Osteocyte (in vitro differentiated cells): ENCODE measurements at regions not wholly inside any gene's neighbourhood (a gene's known extent, or its start where the extent isn't known, plus 50 kb on each side); places are given as distances from the start of the nearest gene placed in this dataset.

ENCODE experiments used
- DNase-seq: peaks from one replicate; pipeline ENCODE4 v3.0.0; 2021; ENCODE audit warnings: mixed read lengths; ENCODE audit not compliant: unreplicated experiment; ENCODE audit errors: extremely low spot score
- H3K27ac Mint-ChIP-seq: one replicate; pipeline ENCODE4 v1.8.0; 2021; ENCODE audit warnings: mild to moderate bottlenecking, mixed read lengths; ENCODE audit not compliant: unreplicated experiment
- H3K27me3 Mint-ChIP-seq: one replicate; pipeline ENCODE4 v1.8.0; 2021; ENCODE audit warnings: mixed read lengths; ENCODE audit not compliant: unreplicated experiment
- H3K36me3 Mint-ChIP-seq: one replicate; pipeline ENCODE4 v1.8.0; 2021; ENCODE audit warnings: mixed read lengths; ENCODE audit not compliant: unreplicated experiment
- H3K4me1 Mint-ChIP-seq: one replicate; pipeline ENCODE4 v1.8.0; 2021; ENCODE audit warnings: mixed read lengths; ENCODE audit not compliant: unreplicated experiment
- H3K4me3 Mint-ChIP-seq: one replicate; pipeline ENCODE4 v1.8.0; 2021; ENCODE audit warnings: mild to moderate bottlenecking, moderate library complexity, mixed read lengths; ENCODE audit not compliant: unreplicated experiment
- H3K9me3 Mint-ChIP-seq: one replicate; pipeline ENCODE4 v1.8.0; 2021; ENCODE audit warnings: mixed read lengths; ENCODE audit not compliant: unreplicated experiment
- CTCF ChIP-seq: fragments of 200-600 bp; sonication (generic); IDR thresholded peaks from 2 replicates; pipeline ENCODE4 v1.5.0; 2021; ENCODE audit warnings: antibody characterized with exemption, mild to moderate bottlenecking, moderate library complexity

GRCh38 chr19:28968721-28969120 lies 244.2 kb downstream of the UQCRFS1 start:
- H3K4me1 Mint-ChIP-seq = peaks cover 45% of the 10 kb centered on the region
- H3K36me3 Mint-ChIP-seq = no peaks in the 10 kb centered on the region
- no peak overlapping the region for H3K27ac Mint-ChIP-seq
- no peaks in the 10 kb centered on the region for H3K27me3 Mint-ChIP-seq
- H3K9me3 Mint-ChIP-seq = no peaks in the 10 kb centered on the region
- H3K4me3 Mint-ChIP-seq = no peak overlapping the region
- DNase-seq = no peak
- no peak for TF ChIP-seq CTCF

GRCh38 chr19:28966737-28967399 lies 246.1 kb downstream of the UQCRFS1 start:
- no peak overlapping the region for H3K27ac Mint-ChIP-seq
- H3K27me3 Mint-ChIP-seq = no peaks in the 10 kb centered on the region
- H3K36me3 Mint-ChIP-seq = no peaks in the 10 kb centered on the region
- no peak for DNase-seq
- peaks cover 52% of the 10 kb centered on the region for H3K4me1 Mint-ChIP-seq
- TF ChIP-seq CTCF = no peak
- no peaks in the 10 kb centered on the region for H3K9me3 Mint-ChIP-seq
- no peak overlapping the region for H3K4me3 Mint-ChIP-seq

DNA sequence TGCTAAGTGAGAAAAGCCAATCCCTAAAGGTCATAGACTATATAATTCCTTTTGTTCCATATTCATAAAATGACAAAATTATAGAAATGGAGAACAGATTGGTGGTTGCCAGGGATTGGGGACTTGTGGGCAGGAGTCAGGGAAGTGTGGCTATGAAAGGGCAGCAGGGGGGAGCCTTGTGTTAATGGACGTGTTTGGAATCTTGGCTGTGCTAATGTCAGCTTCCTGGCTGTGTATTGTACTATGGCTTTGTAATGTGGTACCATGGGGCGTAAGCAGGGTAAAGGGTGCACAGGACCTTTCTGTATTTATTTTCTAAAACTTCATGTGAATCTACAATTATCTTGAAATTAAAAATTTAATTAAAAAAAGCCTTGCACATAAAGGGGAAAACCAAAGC lies 248.5 kb downstream of the UQCRFS1 start:
- H3K36me3 Mint-ChIP-seq = no peaks in the 10 kb centered on the region
- peaks cover 58% of the 10 kb centered on the region for H3K4me1 Mint-ChIP-seq

DNA sequence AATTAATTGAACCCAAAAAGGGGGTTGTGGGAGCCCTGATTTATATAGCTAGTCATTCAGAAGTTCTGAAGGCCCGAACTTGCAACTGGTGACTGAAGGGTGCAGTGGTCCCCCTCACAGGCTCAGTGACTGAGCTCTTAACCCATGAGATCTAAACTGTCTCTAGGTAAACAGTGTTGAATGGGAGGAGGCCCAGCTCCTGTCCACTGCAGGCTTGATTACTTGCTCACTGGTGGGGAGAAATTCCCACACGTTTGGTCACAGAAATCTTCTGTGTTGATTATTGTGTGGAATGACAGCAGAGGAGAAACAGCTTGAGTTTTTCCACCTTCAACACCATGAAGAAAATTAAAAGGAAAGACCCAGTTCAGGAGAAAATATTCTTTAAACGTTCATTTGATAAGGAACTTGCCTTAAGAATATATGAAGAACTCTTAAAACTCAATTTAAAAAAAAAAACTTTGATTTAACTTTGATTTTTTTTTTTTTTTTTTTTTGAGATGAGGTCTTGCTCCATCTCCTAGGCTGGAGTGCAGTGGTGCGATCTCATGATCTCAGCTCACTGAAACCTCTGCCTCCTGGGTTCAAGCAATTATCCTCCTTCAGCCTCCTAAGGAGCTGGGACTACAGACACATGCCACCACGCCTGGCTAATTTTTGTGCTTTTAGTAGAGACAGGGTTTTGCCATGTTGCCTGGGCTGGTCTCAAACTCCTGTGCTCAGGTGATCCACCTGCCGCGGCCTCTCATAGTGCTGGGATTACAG lies 249.3 kb downstream of the UQCRFS1 start:
- no peak for DNase-seq
- Mint-ChIP-seq H3K36me3 (no peaks in the 10 kb centered on the region), H3K27me3 (no peaks in the 10 kb centered on the region), H3K27ac (no peak overlapping the region), H3K4me3 (no peak overlapping the region), H3K4me1 (peaks cover 58% of the 10 kb centered on the region), H3K9me3 (no peaks in the 10 kb centered on the region)
- no peak for TF ChIP-seq CTCF

More for the DNA sequence above, 248.5 kb downstream of the UQCRFS1 start:
- no peak for TF ChIP-seq CTCF
- no peak overlapping the region for H3K27ac Mint-ChIP-seq
- no peak for DNase-seq
- no peak overlapping the region for H3K4me3 Mint-ChIP-seq
- H3K9me3 Mint-ChIP-seq = no peaks in the 10 kb centered on the region
- H3K27me3 Mint-ChIP-seq = no peaks in the 10 kb centered on the region

DNA sequence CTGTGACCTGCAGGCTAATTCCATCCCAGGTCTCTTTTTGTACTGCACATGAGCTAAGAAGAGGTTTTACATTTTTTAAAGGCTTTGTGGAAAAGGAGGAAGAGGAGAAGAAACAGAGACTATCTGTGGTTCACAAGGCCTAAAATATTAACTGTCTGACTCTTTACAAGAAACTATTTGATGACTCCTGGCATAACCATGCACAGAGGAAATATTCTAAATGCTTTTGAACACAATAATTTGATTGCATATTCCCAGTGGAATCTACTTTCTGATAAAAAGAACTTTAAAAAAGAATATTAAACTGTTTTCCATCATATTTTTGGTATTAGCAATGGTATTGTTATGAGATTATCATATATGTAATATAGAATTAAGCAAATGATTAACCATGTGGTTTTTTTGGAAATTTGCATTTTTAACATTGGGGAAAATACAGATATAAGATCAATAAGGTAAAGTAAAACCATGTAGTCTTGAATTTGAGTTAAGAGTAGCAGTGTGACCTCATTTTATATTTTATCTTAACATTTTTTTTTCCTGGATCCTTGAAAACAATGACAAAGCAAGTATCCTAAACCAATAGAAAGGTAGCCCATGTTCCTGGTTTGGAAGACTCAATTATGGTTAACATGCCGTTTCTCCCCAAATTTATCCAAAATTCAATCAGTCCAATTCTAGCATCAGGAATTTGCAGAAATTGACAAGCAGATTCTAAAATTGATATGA lies 251.0 kb downstream of the UQCRFS1 start:
- H3K4me3 Mint-ChIP-seq = no peak overlapping the region
- H3K27ac Mint-ChIP-seq = peak overlapping the region; percentile 76
- TF ChIP-seq CTCF = no peak
- H3K4me1 Mint-ChIP-seq = peaks cover 49% of the 10 kb centered on the region
- no peak for DNase-seq
- H3K27me3 Mint-ChIP-seq = no peaks in the 10 kb centered on the region
- H3K9me3 Mint-ChIP-seq = peaks cover 5% of the 10 kb centered on the region
- H3K36me3 Mint-ChIP-seq = no peaks in the 10 kb centered on the region
